H1 (cell line): ENCODE measurements at regions not wholly inside any gene's neighbourhood (a gene's known extent, or its start where the extent isn't known, plus 50 kb on each side); places are given as distances from the start of the nearest gene placed in this dataset.

Experiments
- CTCF ChIA-PET: fragments of 300-600 bp; sonication (Branson Sonifier 250); formaldehyde crosslinking; loops from one replicate; lab custom pipeline; 2021; ENCODE audit not compliant: partially characterized antibody; lab: Charles Lee
- POLR2A ChIA-PET: fragments of 300-600 bp; sonication (Branson Sonifier 250); formaldehyde crosslinking; loops from one replicate; lab custom pipeline; 2021; ENCODE audit warnings: inconsistent platforms; ENCODE audit not compliant: partially characterized antibody; lab: Charles Lee
- DNase-seq, 2 experiments: peaks; one replicate each; pipeline versions ENCODE4 v3.0.0 to v3.0.0-alpha.2; 2010 to 2022; ENCODE audit warnings: low spot score in 2 of 2, low read depth in 1 of 2, mixed read lengths in 1 of 2
- FAIRE-seq: peaks from 2 replicates; lab custom pipeline; 2011; peaks lifted over from hg19 to GRCh38; lab: Jason Lieb, UNC
- H2AFZ ChIP-seq: 2 replicates; pipeline ENCODE4 v1.8.1; 2012; ENCODE audit warnings: low read length, inconsistent platforms
- H2AK5ac ChIP-seq: 2 replicates; pipeline ENCODE4 v1.6.1; 2013; ENCODE audit warnings: low read depth, low read length
- H2BK120ac ChIP-seq: replicated peaks from 2 replicates; pipeline ENCODE3; 2013; ENCODE audit warnings: low read depth, low read length, inconsistent platforms
- H2BK12ac ChIP-seq: 2 replicates; pipeline ENCODE4 v1.6.1; 2013; ENCODE audit warnings: low read depth, low read length
- H2BK15ac ChIP-seq: 2 replicates; pipeline ENCODE4 v1.6.1; 2013; ENCODE audit warnings: low read length
- H2BK20ac ChIP-seq: 2 replicates; pipeline ENCODE4 v1.6.1; 2013; ENCODE audit warnings: low read length
- H2BK5ac ChIP-seq: 2 replicates; pipeline ENCODE4 v1.6.1; 2013; ENCODE audit warnings: low read depth, low read length
- H3K14ac ChIP-seq: 2 replicates; pipeline ENCODE4 v1.6.1; 2013; ENCODE audit warnings: inconsistent platforms; ENCODE audit not compliant: insufficient read length
- H3K18ac ChIP-seq: 2 replicates; pipeline ENCODE4 v1.6.1; 2013; ENCODE audit warnings: low read length; ENCODE audit errors: extremely low read depth
- H3K23ac ChIP-seq: 2 replicates; pipeline ENCODE4 v1.6.1; 2013; ENCODE audit warnings: inconsistent platforms; ENCODE audit not compliant: insufficient read length
- H3K23me2 ChIP-seq: 2 replicates; pipeline ENCODE4 v1.6.1; 2013; ENCODE audit warnings: low read depth, low read length
- H3K27ac ChIP-seq: 2 replicates; pipeline ENCODE4 v1.6.1; 2011; ENCODE audit warnings: low read depth, low read length, inconsistent platforms
- H3K27me3 ChIP-seq, 4 experiments: replicated peaks in 1 of 4; 1 replicate in 1 of 4; 2 replicates in 3 of 4; pipeline versions ENCODE4 v1.6.1 to v1.8.1; 2011 to 2013; ENCODE audit warnings: low read length in 3 of 4, mild to moderate bottlenecking in 3 of 4, inconsistent platforms in 2 of 4, mixed read lengths in 2 of 4, moderate library complexity in 1 of 4; ENCODE audit not compliant: control insufficient read depth in 3 of 4, insufficient read depth in 3 of 4; ENCODE audit errors: extremely low read depth in 1 of 4
- H3K36me3 ChIP-seq, 4 experiments: 2 replicates each; pipeline versions ENCODE4 v1.6.1 to v1.8.1; 2011 to 2013; ENCODE audit warnings: mild to moderate bottlenecking in 4 of 4, low read length in 3 of 4, moderate library complexity in 2 of 4, control low read depth in 1 of 4, inconsistent platforms in 1 of 4; ENCODE audit not compliant: insufficient read depth in 4 of 4, control insufficient read depth in 2 of 4
- H3K4ac ChIP-seq: replicated peaks from 2 replicates; pipeline ENCODE3; 2013; ENCODE audit warnings: low read length, low read depth, mixed read lengths, inconsistent platforms; ENCODE audit not compliant: insufficient read length
- H3K4me1 ChIP-seq, 4 experiments: replicated peaks in 1 of 4; 1 replicate in 1 of 4; 2 replicates in 3 of 4; pipeline versions ENCODE4 v1.6.1 to v1.8.1; 2011 to 2013; ENCODE audit warnings: low read length in 3 of 4, inconsistent platforms in 2 of 4, mixed read lengths in 1 of 4; ENCODE audit not compliant: insufficient read depth in 4 of 4, control insufficient read depth in 3 of 4
- H3K4me2 ChIP-seq, 2 experiments: 2 replicates each; pipeline versions ENCODE4 v1.6.1 to v1.8.1; 2011 to 2013; ENCODE audit warnings: low read depth in 2 of 2, low read length in 2 of 2, control low read depth in 1 of 2, inconsistent platforms in 1 of 2, mild to moderate bottlenecking in 1 of 2; ENCODE audit not compliant: insufficient read depth in 1 of 2
- H3K4me3 ChIP-seq, 4 experiments: fragments of 200-600, 300-600 bp in 1 of 4; sonication (generic), shearing (Covaris generic), sonication (Bioruptor Twin) in 1 of 4; 2 replicates each; pipeline versions ENCODE4 v1.5.1 to v1.8.1; 2011 to 2016; ENCODE audit warnings: low read length in 4 of 4, low read depth in 3 of 4, control low read depth in 2 of 4, inconsistent platforms in 2 of 4, mild to moderate bottlenecking in 2 of 4, mixed read lengths in 1 of 4, moderate library complexity in 1 of 4; ENCODE audit not compliant: insufficient read depth in 2 of 4; ENCODE audit errors: extremely low read depth in 1 of 4
- H3K56ac ChIP-seq: replicated peaks from 2 replicates; pipeline ENCODE3; 2013; ENCODE audit warnings: low read depth, mild to moderate bottlenecking, mixed read lengths, low read length, inconsistent platforms; ENCODE audit not compliant: insufficient read length
- H3K79me1 ChIP-seq: 2 replicates; pipeline ENCODE4 v1.6.1; 2013; ENCODE audit warnings: low read depth, low read length, control low read depth
- H3K79me2 ChIP-seq, 2 experiments: 2 replicates each; pipeline versions ENCODE4 v1.6.1 to v1.8.1; 2012 to 2013; ENCODE audit warnings: low read length in 2 of 2, mild to moderate bottlenecking in 2 of 2, inconsistent platforms in 1 of 2; ENCODE audit not compliant: insufficient read depth in 2 of 2, control insufficient read depth in 1 of 2
- H3K9ac ChIP-seq, 4 experiments: replicated peaks in 1 of 4; 1 replicate in 1 of 4; 2 replicates in 3 of 4; pipeline versions ENCODE4 v1.6.1 to v1.8.1; 2011 to 2013; ENCODE audit warnings: low read depth in 3 of 4, low read length in 3 of 4, control low read depth in 2 of 4, mild to moderate bottlenecking in 2 of 4, moderate library complexity in 2 of 4, inconsistent platforms in 1 of 4; ENCODE audit errors: extremely low read depth in 1 of 4
- H3K9me3 ChIP-seq, 2 experiments: 2 replicates each; pipeline versions ENCODE4 v1.6.1 to v1.8.1; 2012 to 2013; ENCODE audit warnings: mild to moderate bottlenecking in 2 of 2, moderate library complexity in 2 of 2, control low read depth in 1 of 2, inconsistent platforms in 1 of 2, low read depth in 1 of 2, low read length in 1 of 2, mixed read lengths in 1 of 2; ENCODE audit not compliant: insufficient read depth in 2 of 2
- H4K20me1 ChIP-seq, 2 experiments: replicated peaks in 1 of 2; 2 replicates each; pipeline versions ENCODE3 to v1.8.1; 2011 to 2013; ENCODE audit warnings: inconsistent platforms in 2 of 2, low read length in 2 of 2, mild to moderate bottlenecking in 1 of 2; ENCODE audit not compliant: insufficient read depth in 2 of 2, control insufficient read depth in 1 of 2
- H4K5ac ChIP-seq: 2 replicates; pipeline ENCODE4 v1.6.1; 2013; ENCODE audit warnings: low read length, low read depth, mixed read lengths, inconsistent platforms; ENCODE audit not compliant: insufficient read length
- H4K8ac ChIP-seq: 2 replicates; pipeline ENCODE4 v1.8.0; 2013; ENCODE audit warnings: mild to moderate bottlenecking, moderate library complexity, low read length, inconsistent platforms; ENCODE audit not compliant: insufficient read depth; ENCODE audit errors: extremely low read depth
- H4K91ac ChIP-seq: replicated peaks from 2 replicates; pipeline ENCODE3; 2013; ENCODE audit warnings: low read length, mixed read lengths, inconsistent platforms; ENCODE audit not compliant: insufficient read length
- KDM4A ChIP-seq: IDR thresholded peaks from one replicate; pipeline ENCODE4 v1.7.1; 2012; ENCODE audit warnings: low read depth, mild to moderate bottlenecking, moderate library complexity, low read length, inconsistent platforms; ENCODE audit not compliant: severe bottlenecking
- MAX ChIP-seq: IDR thresholded peaks from 2 replicates; pipeline ENCODE4 v1.6.1; 2012; ENCODE audit warnings: inconsistent platforms
- NANOG ChIP-seq: IDR thresholded peaks from 2 replicates; pipeline ENCODE4 v1.6.1; 2011; ENCODE audit warnings: low read length, low read depth, mild to moderate bottlenecking, inconsistent platforms; ENCODE audit not compliant: insufficient read depth, poor library complexity, severe bottlenecking
- NRF1 ChIP-seq: IDR thresholded peaks from 2 replicates; pipeline ENCODE4 v1.6.1; 2011; ENCODE audit warnings: mild to moderate bottlenecking, low read depth, low read length, improper control_type of control experiment
- POLR2AphosphoS5 ChIP-seq: IDR thresholded peaks from 2 replicates; pipeline ENCODE4 v1.6.1; 2011; ENCODE audit warnings: low read depth, low read length
- SP4 ChIP-seq: IDR thresholded peaks from 2 replicates; pipeline ENCODE4 v1.6.1; 2012; ENCODE audit warnings: low read length, inconsistent platforms
- TBP ChIP-seq: IDR thresholded peaks from 2 replicates; pipeline ENCODE4 v1.6.1; 2011; ENCODE audit warnings: low read depth, low read length, improper control_type of control experiment
- TCF12 ChIP-seq: IDR thresholded peaks from 2 replicates; pipeline ENCODE4 v1.6.1; 2011; ENCODE audit warnings: low read depth, mild to moderate bottlenecking, low read length
- TEAD4 ChIP-seq: IDR thresholded peaks from 2 replicates; pipeline ENCODE4 v1.6.1; 2012; ENCODE audit warnings: low read depth, low read length, inconsistent platforms, mixed read lengths
- WGBS, 2 experiments: shearing (Covaris generic) in 1 of 2; methylation state at CpG; one replicate each; pipeline versions ENCODE4 v1.1.6 to v1.1.7; 2013 to 2015; ENCODE audit warnings: low lambda C conversion rate in 2 of 2, mixed read lengths in 2 of 2, inconsistent platforms in 1 of 2, low coverage in 1 of 2, missing lambda C conversion rate in 1 of 2; ENCODE audit not compliant: insufficient replicate concordance in 2 of 2, insufficient coverage in 1 of 2, insufficient read length in 1 of 2; ENCODE audit errors: extremely low coverage in 1 of 2, missing lambda C conversion rate in 1 of 2; 5-methylcytosine and 5-hydroxymethylcytosine counted together

DNA sequence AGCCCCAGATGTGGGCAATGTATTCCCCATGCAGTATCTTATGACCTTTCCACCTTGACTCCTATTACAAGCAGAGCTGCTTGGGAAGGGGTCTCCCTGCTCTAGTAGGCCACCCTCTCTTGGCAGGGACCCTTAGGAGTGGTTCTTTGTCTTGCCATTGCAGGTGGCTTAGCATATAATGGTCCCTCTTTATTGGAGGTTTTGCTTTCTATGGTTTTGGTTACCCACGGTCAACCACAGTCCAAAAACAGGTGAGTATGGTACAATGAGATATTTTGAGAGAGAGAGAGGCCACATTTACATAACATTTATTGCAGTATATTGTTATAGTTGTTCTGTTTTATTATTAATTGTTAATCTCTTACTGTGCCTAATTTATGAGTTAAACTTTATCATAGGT, 472.8 kb upstream of the ASIC2 start:
- no peak overlapping the region for H2BK12ac ChIP-seq
- H3K14ac ChIP-seq, result no peak overlapping the region
- CTCF ChIA-PET, result interaction anchor here (1.1 to 1.7 kb wide), 4 partner anchors 10 to 486 kb away, joined by 3 to 4 read pairs (median 4); no protein-coding TSS in a partner anchor
- no peaks in the 10 kb centered on the region for H3K23me2 ChIP-seq
- no peak overlapping the region for H2AFZ ChIP-seq
- H3K4me3 ChIP-seq, result no peak overlapping the region
- H3K9me3 ChIP-seq, result no peaks in the 10 kb centered on the region
- no peak overlapping the region for H2AK5ac ChIP-seq
- no peaks in the 10 kb centered on the region for H3K79me1 ChIP-seq
- H3K36me3 ChIP-seq, result no peaks in the 10 kb centered on the region
- no peak overlapping the region for H2BK5ac ChIP-seq
- POLR2A ChIA-PET, result no interaction called here
- WGBS, 2 experiments, result 79% methylated on average over 1 of the region's 1 CpG; no CpG with 5 or more reads in 1 of the 2 experiments
- H3K56ac ChIP-seq, result no peak overlapping the region
- no peaks in the 10 kb centered on the region for H3K27me3 ChIP-seq
- no peaks in the 10 kb centered on the region for H3K79me2 ChIP-seq
- H2BK120ac ChIP-seq, result no peak overlapping the region
- peaks cover 0 to 4% (median 0%) of the 10 kb centered on the region in 4 experiments; a peak in 2 of 7 replicates for H3K4me1 ChIP-seq
- FAIRE-seq (no peak), DNase-seq (no peak)
- H4K5ac ChIP-seq, result no peak overlapping the region
- H3K9ac ChIP-seq, result no peak overlapping the region
- no peak overlapping the region for H4K91ac ChIP-seq
- H3K18ac ChIP-seq, result no peak overlapping the region
- H3K4me2 ChIP-seq, result no peak overlapping the region
- H3K4ac ChIP-seq, result no peak overlapping the region
- H3K27ac ChIP-seq, result no peak overlapping the region
- no peak overlapping the region for H3K23ac ChIP-seq
- H4K20me1 ChIP-seq, result no peaks in the 10 kb centered on the region
- H4K8ac ChIP-seq, result no peak overlapping the region
- no peak overlapping the region for H2BK15ac ChIP-seq
- H2BK20ac ChIP-seq, result no peak overlapping the region
- no peak for TF ChIP-seq NRF1
- TF ChIP-seq MAX, result no peak
- TF ChIP-seq TBP, result no peak
- TF ChIP-seq TCF12, result no peak
- no peak for TF ChIP-seq NANOG
- no peak for TF ChIP-seq TEAD4
- TF ChIP-seq SP4, result no peak
- no peak for TF ChIP-seq POLR2AphosphoS5
- no peak for TF ChIP-seq KDM4A
